PC-3 (cell line): ENCODE measurements at regions not wholly inside any gene's neighbourhood (a gene's known extent, or its start where the extent isn't known, plus 50 kb on each side); places are given as distances from the start of the nearest gene placed in this dataset.

ENCODE experiments used
- ATAC-seq: fragments of 200-7000 bp; cut with Tn5 transposase; 2 replicates; pipeline ENCODE4 v1.9.1; 2020; ENCODE audit warnings: mild to moderate bottlenecking, moderate library complexity
- BruUV-seq: library from RNA; stranded (reverse); fragments of 400-500 nt; replicated peaks from 2 replicates; lab custom pipeline; 2021; lab: Mats Ljungman, UMichigan
- CTCF ChIA-PET: fragments of 300-600 bp; sonication (Branson Sonifier 250); formaldehyde crosslinking; loops from one replicate; lab custom pipeline; 2022; ENCODE audit warnings: antibody characterized with exemption; lab: Charles Lee
- POLR2A ChIA-PET: fragments of 300-600 bp; sonication (Branson Sonifier 250); formaldehyde crosslinking; loops from one replicate; lab custom pipeline; 2022; ENCODE audit warnings: antibody characterized with exemption; ENCODE audit not compliant: unreplicated experiment; lab: Charles Lee
- DNase-seq: peaks from one replicate; pipeline ENCODE4 v3.0.0-alpha.2; 2015
- H2AFZ ChIP-seq: fragments of 300-600 bp; sonication (generic); 2 replicates; pipeline ENCODE4 v1.6.0; 2016; ENCODE audit warnings: antibody characterized with exemption, low read length
- H3F3A ChIP-seq: fragments of 300-600 bp; sonication (generic); one replicate; pipeline ENCODE4 v1.6.0; 2017; ENCODE audit warnings: antibody characterized with exemption, low read length, control low read depth, mild to moderate bottlenecking; ENCODE audit not compliant: unreplicated experiment
- H3K27ac ChIP-seq: fragments of 300-600 bp; sonication (generic); 2 replicates; pipeline ENCODE4 v1.5.1; 2016; ENCODE audit warnings: mild to moderate bottlenecking, low read length
- H3K27me3 ChIP-seq: fragments of 300-600 bp; sonication (generic); 2 replicates; pipeline ENCODE4 v1.6.1; 2016; ENCODE audit warnings: low read length, mixed read lengths
- H3K36me3 ChIP-seq: fragments of 300-600 bp; sonication (generic); 2 replicates; pipeline ENCODE4 v1.6.1; 2016; ENCODE audit warnings: low read depth, mixed run types, low read length, mixed read lengths
- H3K4me1 ChIP-seq: fragments of 300-600 bp; sonication (generic); 2 replicates; pipeline ENCODE4 v1.5.1; 2016; ENCODE audit warnings: low read length; ENCODE audit not compliant: insufficient read depth
- H3K4me2 ChIP-seq: fragments of 300-600 bp; sonication (generic); 2 replicates; pipeline ENCODE4 v1.6.0; 2016; ENCODE audit warnings: low read length
- H3K4me3 ChIP-seq: fragments of 300-600 bp; sonication (generic); 2 replicates; pipeline ENCODE4 v1.5.1; 2016; ENCODE audit warnings: mild to moderate bottlenecking, low read length, mixed read lengths
- H3K79me2 ChIP-seq: fragments of 300-600 bp; sonication (generic); 2 replicates; pipeline ENCODE4 v1.6.1; 2017; ENCODE audit warnings: low read length, mixed read lengths
- H3K9ac ChIP-seq: fragments of 300-600 bp; sonication (generic); 2 replicates; pipeline ENCODE4 v1.6.0; 2016; ENCODE audit warnings: mild to moderate bottlenecking, low read length
- H3K9me2 ChIP-seq: fragments of 300-600 bp; sonication (generic); replicated peaks from 2 replicates; pipeline ENCODE4 v1.6.1; 2016; ENCODE audit warnings: mixed run types, low read length, mixed read lengths
- H3K9me3 ChIP-seq: fragments of 300-600 bp; sonication (generic); 2 replicates; pipeline ENCODE4 v1.6.1; 2016; ENCODE audit warnings: low read length, mixed read lengths
- H4K20me1 ChIP-seq: fragments of 300-600 bp; sonication (generic); 2 replicates; pipeline ENCODE4 v1.6.1; 2016; ENCODE audit warnings: low read length, mixed read lengths
- EZH2 ChIP-seq: fragments of 300-600 bp; sonication (generic); IDR thresholded peaks from one replicate; pipeline ENCODE4 v1.6.1; 2017; ENCODE audit warnings: antibody characterized with exemption, mild to moderate bottlenecking, low read length; ENCODE audit not compliant: unreplicated experiment
- EZH2phosphoT487 ChIP-seq: fragments of 300-600 bp; sonication (generic); IDR thresholded peaks from 2 replicates; pipeline ENCODE4 v1.6.1; 2018; ENCODE audit warnings: mild to moderate bottlenecking, antibody characterized with exemption, low read length, borderline replicate concordance
- intact Hi-C: fragments of 100-400 bp; cut with micrococcal nuclease; formaldehyde crosslinking; loops from 2 replicates; pipeline ENCODE4 v1.9.0; 2023
- TF ChIP-seq, protein P1 (sequence below): fragments of 300-600 bp; sonication (generic); conservative IDR thresholded peaks from 2 replicates; pipeline ENCODE4 v1.5.1; 2017; ENCODE audit warnings: antibody characterized with exemption, low read depth, mild to moderate bottlenecking, low read length

DNA sequence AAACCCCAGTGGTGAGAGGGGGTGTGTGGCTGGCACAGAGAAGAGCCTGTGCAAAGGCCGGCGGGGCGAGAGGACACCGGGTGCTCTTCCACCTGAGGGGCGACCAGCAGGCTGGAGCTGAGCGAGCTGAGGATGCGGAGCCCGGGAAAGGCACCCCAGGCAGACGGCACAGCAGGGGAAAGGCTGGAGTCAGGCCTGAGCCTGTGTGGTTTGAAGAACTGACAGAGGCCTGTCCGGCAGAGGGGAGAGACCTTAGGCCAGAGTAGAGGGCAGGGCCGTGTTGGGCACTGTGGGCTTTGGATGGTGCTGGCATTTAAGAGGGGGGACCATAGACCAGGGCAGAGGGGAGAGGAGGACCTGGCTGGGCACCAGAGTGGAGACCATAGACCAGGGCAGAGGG lies 149.8 kb downstream of the RTP5 start:
- H3K27me3 ChIP-seq = peaks cover 49% of the 10 kb centered on the region
- CTCF ChIA-PET = no interaction called here
- no peak overlapping the region for H3K4me2 ChIP-seq
- H3K27ac ChIP-seq = no peak overlapping the region
- no peaks in the 10 kb centered on the region for H3K9me3 ChIP-seq
- H3K9ac ChIP-seq = no peak overlapping the region
- POLR2A ChIA-PET = no interaction called here
- intact Hi-C loops = no loop called here
- no peaks in the 10 kb centered on the region for H4K20me1 ChIP-seq
- H3K4me3 ChIP-seq = no peak overlapping the region
- no peaks in the 10 kb centered on the region for H3K9me2 ChIP-seq
- H3F3A ChIP-seq = no peaks in the 10 kb centered on the region
- DNase-seq = no peak
- TF ChIP-seq, protein P1, sequence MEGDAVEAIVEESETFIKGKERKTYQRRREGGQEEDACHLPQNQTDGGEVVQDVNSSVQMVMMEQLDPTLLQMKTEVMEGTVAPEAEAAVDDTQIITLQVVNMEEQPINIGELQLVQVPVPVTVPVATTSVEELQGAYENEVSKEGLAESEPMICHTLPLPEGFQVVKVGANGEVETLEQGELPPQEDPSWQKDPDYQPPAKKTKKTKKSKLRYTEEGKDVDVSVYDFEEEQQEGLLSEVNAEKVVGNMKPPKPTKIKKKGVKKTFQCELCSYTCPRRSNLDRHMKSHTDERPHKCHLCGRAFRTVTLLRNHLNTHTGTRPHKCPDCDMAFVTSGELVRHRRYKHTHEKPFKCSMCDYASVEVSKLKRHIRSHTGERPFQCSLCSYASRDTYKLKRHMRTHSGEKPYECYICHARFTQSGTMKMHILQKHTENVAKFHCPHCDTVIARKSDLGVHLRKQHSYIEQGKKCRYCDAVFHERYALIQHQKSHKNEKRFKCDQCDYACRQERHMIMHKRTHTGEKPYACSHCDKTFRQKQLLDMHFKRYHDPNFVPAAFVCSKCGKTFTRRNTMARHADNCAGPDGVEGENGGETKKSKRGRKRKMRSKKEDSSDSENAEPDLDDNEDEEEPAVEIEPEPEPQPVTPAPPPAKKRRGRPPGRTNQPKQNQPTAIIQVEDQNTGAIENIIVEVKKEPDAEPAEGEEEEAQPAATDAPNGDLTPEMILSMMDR = no peak
- TF ChIP-seq EZH2phosphoT487 = no peak
- no peak for TF ChIP-seq EZH2
- H3K36me3 ChIP-seq = no peaks in the 10 kb centered on the region
- no peaks in the 10 kb centered on the region for H3K4me1 ChIP-seq
- no peaks in the 10 kb centered on the region for H3K79me2 ChIP-seq
- ATAC-seq = no peak
- BruUV-seq = no TSS peak
- H2AFZ ChIP-seq = no peak overlapping the region

DNA sequence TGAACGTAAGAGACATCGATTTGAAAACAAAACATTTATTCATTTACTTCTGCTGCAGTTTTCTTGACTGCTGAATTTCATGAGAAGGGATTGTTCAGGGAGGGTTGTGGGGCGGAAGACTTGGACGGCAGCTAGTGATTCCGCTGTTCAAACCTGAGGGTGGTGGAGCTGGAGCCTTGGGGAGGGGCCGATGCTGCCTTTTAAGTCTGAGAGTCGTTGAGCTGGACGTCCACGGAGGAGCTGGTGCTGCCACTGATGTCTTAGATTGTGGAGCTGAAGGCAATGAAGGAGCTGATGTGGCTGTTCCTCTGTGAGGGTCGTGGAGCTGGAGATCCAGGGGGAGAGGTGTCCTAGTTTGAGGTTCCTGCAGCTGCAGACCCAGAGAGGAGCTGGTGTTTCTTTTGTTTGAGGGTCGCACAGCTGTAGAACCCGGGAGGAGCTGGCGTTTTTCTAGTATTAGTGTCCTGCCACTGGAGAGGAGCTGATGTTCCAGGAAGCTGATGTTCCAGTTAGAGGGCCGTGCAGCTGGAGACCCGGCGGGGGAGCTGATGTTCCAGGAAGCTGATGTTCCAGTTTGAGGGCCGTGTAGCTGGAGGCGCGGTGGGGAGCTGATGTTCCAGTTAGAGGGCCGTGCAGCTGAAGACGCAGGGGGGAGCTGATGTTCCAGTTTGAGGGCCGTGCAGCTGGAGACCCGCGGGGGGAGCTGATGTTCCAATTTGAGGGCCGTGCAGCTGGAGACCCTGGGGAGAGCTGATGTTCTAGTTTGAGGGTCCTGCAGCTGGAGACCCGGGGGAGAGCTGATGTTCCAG lies 150.9 kb downstream of the RTP5 start:
- Histone ChIP-seq H3K4me2 (no peak overlapping the region), H3K9me2 (no peaks in the 10 kb centered on the region), H3F3A (no peaks in the 10 kb centered on the region), H3K9me3 (no peaks in the 10 kb centered on the region), H2AFZ (no peak overlapping the region), H3K4me1 (no peaks in the 10 kb centered on the region), H4K20me1 (no peaks in the 10 kb centered on the region), H3K27me3 (peaks cover 48% of the 10 kb centered on the region), H3K4me3 (no peak overlapping the region), H3K9ac (no peak overlapping the region), H3K36me3 (no peaks in the 10 kb centered on the region), H3K79me2 (no peaks in the 10 kb centered on the region), H3K27ac (no peak overlapping the region)
- BruUV-seq = no TSS peak
- intact Hi-C loops = no loop called here
- no peak for DNase-seq
- ChIA-PET CTCF (no interaction called here), POLR2A (no interaction called here)
- no peak for TF ChIP-seq EZH2
- TF ChIP-seq, protein P1 = no peak
- no peak for TF ChIP-seq EZH2phosphoT487
- ATAC-seq = no peak
